ENCODE measurements at regions not wholly inside any gene's neighbourhood (a gene's known extent, or its start where the extent isn't known, plus 50 kb on each side); places are given as distances from the start of the nearest gene placed in this dataset.

GRCh38 chr17:71883258-71883657 is 237.6 kb upstream of the SOX9 start:
- TF ChIP-seq TAF1 (IDR thresholded peaks at IDR 0.05; ENCODE audit: low read depth) (no peak), TCF12 (IDR thresholded peaks at IDR 0.05; ENCODE audit: low read depth) (no peak), CEBPB (IDR thresholded peaks at IDR 0.05) (no peak), MAX (IDR thresholded peaks at IDR 0.05) (no peak), RAD21 (IDR thresholded peaks at IDR 0.05; ENCODE audit: low read depth) (no peak)

- TF ChIP-seq MAX (IDR thresholded peaks at IDR 0.05) (no peak), EGR1 (IDR thresholded peaks at IDR 0.05) (no peak), CEBPB (IDR thresholded peaks at IDR 0.05) (no peak), REST (IDR thresholded peaks at IDR 0.05; ENCODE audit: low read depth) (no peak), ZBTB7A (IDR thresholded peaks at IDR 0.05; ENCODE audit: low read depth) (no peak), TCF12 (IDR thresholded peaks at IDR 0.05; ENCODE audit: low read depth) (no peak)
These were observed 237.0 kb upstream of the SOX9 start for GRCh38 chr17:71883845-71884244.

- TF ChIP-seq FOXM1 (IDR thresholded peaks at IDR 0.05; ENCODE audit: borderline replicate concordance, low read depth) = no peak
These were observed 235.2 kb upstream of the SOX9 start for GRCh38 chr17:71885662-71886061.

GRCh38 chr17:71899317-71899716 is 221.5 kb upstream of the SOX9 start:
- TF ChIP-seq CEBPB (IDR thresholded peaks at IDR 0.05) (no peak), REST (IDR thresholded peaks at IDR 0.05; ENCODE audit: low read depth) (no peak), FOXM1 (IDR thresholded peaks at IDR 0.05; ENCODE audit: borderline replicate concordance, low read depth) (no peak), YY1 (IDR thresholded peaks at IDR 0.05; ENCODE audit: low read depth) (no peak), TCF12 (IDR thresholded peaks at IDR 0.05; ENCODE audit: low read depth) (no peak), EGR1 (IDR thresholded peaks at IDR 0.05) (no peak), EP300 (IDR thresholded peaks at IDR 0.05; ENCODE audit: borderline replicate concordance) (no peak), RAD21 (IDR thresholded peaks at IDR 0.05; ENCODE audit: low read depth) (no peak), NFIC (IDR thresholded peaks at IDR 0.05) (no peak), MAX (IDR thresholded peaks at IDR 0.05) (no peak), ZBTB7A (IDR thresholded peaks at IDR 0.05; ENCODE audit: low read depth) (no peak), TAF1 (IDR thresholded peaks at IDR 0.05; ENCODE audit: low read depth) (no peak), CREB1 (IDR thresholded peaks at IDR 0.05; ENCODE audit: low read depth) (no peak)

- no peak for TF ChIP-seq USF1 (IDR thresholded peaks at IDR 0.05)
- no peak for TF ChIP-seq REST (IDR thresholded peaks at IDR 0.05; ENCODE audit: low read depth)
- no peak for TF ChIP-seq NFIC (IDR thresholded peaks at IDR 0.05)
- no peak for TF ChIP-seq ZBTB7A (IDR thresholded peaks at IDR 0.05; ENCODE audit: low read depth)
- TF ChIP-seq YY1 (IDR thresholded peaks at IDR 0.05; ENCODE audit: low read depth) = no peak
- TF ChIP-seq TCF12 (IDR thresholded peaks at IDR 0.05; ENCODE audit: low read depth) = no peak
- TF ChIP-seq CREB1 (IDR thresholded peaks at IDR 0.05; ENCODE audit: low read depth) = no peak
- no peak for TF ChIP-seq CEBPB (IDR thresholded peaks at IDR 0.05)
- TF ChIP-seq TEAD4 (IDR thresholded peaks at IDR 0.05) = no peak
- no peak for TF ChIP-seq TAF1 (IDR thresholded peaks at IDR 0.05; ENCODE audit: low read depth)
- no peak for TF ChIP-seq FOXM1 (IDR thresholded peaks at IDR 0.05; ENCODE audit: borderline replicate concordance, low read depth)
- no peak for TF ChIP-seq EP300 (IDR thresholded peaks at IDR 0.05; ENCODE audit: borderline replicate concordance)
- no peak for TF ChIP-seq RAD21 (IDR thresholded peaks at IDR 0.05; ENCODE audit: low read depth)
- no peak for TF ChIP-seq MAX (IDR thresholded peaks at IDR 0.05)
These were observed 220.1 kb upstream of the SOX9 start for GRCh38 chr17:71900621-71901229.
